ENCODE measurements at regions not wholly inside any gene's neighbourhood (a gene's known extent, or its start where the extent isn't known, plus 50 kb on each side); places are given as distances from the start of the nearest gene placed in this dataset.

- no peak for TF ChIP-seq CTCF (IDR thresholded peaks at IDR 0.05)
- no peak for TF ChIP-seq POLR2A (IDR thresholded peaks at IDR 0.05)
Measured at GRCh38 chr10:110422548-110422947, 75.2 kb upstream of the DUSP5 start.
